SK-N-MC (cell line): ENCODE measurements at regions not wholly inside any gene's neighbourhood (a gene's known extent, or its start where the extent isn't known, plus 50 kb on each side); places are given as distances from the start of the nearest gene placed in this dataset.

Experiments used
- EZH2 ChIP-seq: fragments of 200-600 bp; sonication (generic); IDR thresholded peaks from one replicate; pipeline ENCODE4 v1.6.1; 2017; ENCODE audit warnings: antibody characterized with exemption
- FOXP2 ChIP-seq: optimal IDR thresholded peaks from 2 replicates; pipeline ENCODE3; 2011; ENCODE audit warnings: mild to moderate bottlenecking, moderate library complexity; ENCODE audit not compliant: insufficient read depth; ENCODE audit errors: extremely low read length, control extremely low read depth
- POLR2AphosphoS5 ChIP-seq: IDR thresholded peaks from 2 replicates; pipeline ENCODE4 v1.6.1; 2012; ENCODE audit warnings: mild to moderate bottlenecking, low read depth, low read length, borderline replicate concordance

GRCh38 chr3:152638707-152639450, 196.1 kb upstream of the P2RY1 start:
- no peak for TF ChIP-seq EZH2
- no peak for TF ChIP-seq POLR2AphosphoS5
- TF ChIP-seq FOXP2, result peak; percentile 29
